H1 (cell line): ENCODE measurements at regions not wholly inside any gene's neighbourhood (a gene's known extent, or its start where the extent isn't known, plus 50 kb on each side); places are given as distances from the start of the nearest gene placed in this dataset.

Experiments used
- CTCF ChIA-PET: fragments of 300-600 bp; sonication (Branson Sonifier 250); formaldehyde crosslinking; loops from one replicate; lab custom pipeline; 2021; ENCODE audit not compliant: partially characterized antibody; lab: Charles Lee
- POLR2A ChIA-PET: fragments of 300-600 bp; sonication (Branson Sonifier 250); formaldehyde crosslinking; loops from one replicate; lab custom pipeline; 2021; ENCODE audit warnings: inconsistent platforms; ENCODE audit not compliant: partially characterized antibody; lab: Charles Lee
- DNase-seq, 2 experiments: peaks; one replicate each; pipeline versions ENCODE4 v3.0.0 to v3.0.0-alpha.2; 2010 to 2022; ENCODE audit warnings: low spot score in 2 of 2, low read depth in 1 of 2, mixed read lengths in 1 of 2
- FAIRE-seq: peaks from 2 replicates; lab custom pipeline; 2011; peaks lifted over from hg19 to GRCh38; lab: Jason Lieb, UNC
- H2AFZ ChIP-seq: 2 replicates; pipeline ENCODE4 v1.8.1; 2012; ENCODE audit warnings: low read length, inconsistent platforms
- H2AK5ac ChIP-seq: 2 replicates; pipeline ENCODE4 v1.6.1; 2013; ENCODE audit warnings: low read depth, low read length
- H2BK120ac ChIP-seq: replicated peaks from 2 replicates; pipeline ENCODE3; 2013; ENCODE audit warnings: low read depth, low read length, inconsistent platforms
- H2BK12ac ChIP-seq: 2 replicates; pipeline ENCODE4 v1.6.1; 2013; ENCODE audit warnings: low read depth, low read length
- H2BK15ac ChIP-seq: 2 replicates; pipeline ENCODE4 v1.6.1; 2013; ENCODE audit warnings: low read length
- H2BK20ac ChIP-seq: 2 replicates; pipeline ENCODE4 v1.6.1; 2013; ENCODE audit warnings: low read length
- H2BK5ac ChIP-seq: 2 replicates; pipeline ENCODE4 v1.6.1; 2013; ENCODE audit warnings: low read depth, low read length
- H3K14ac ChIP-seq: 2 replicates; pipeline ENCODE4 v1.6.1; 2013; ENCODE audit warnings: inconsistent platforms; ENCODE audit not compliant: insufficient read length
- H3K18ac ChIP-seq: 2 replicates; pipeline ENCODE4 v1.6.1; 2013; ENCODE audit warnings: low read length; ENCODE audit errors: extremely low read depth
- H3K23ac ChIP-seq: 2 replicates; pipeline ENCODE4 v1.6.1; 2013; ENCODE audit warnings: inconsistent platforms; ENCODE audit not compliant: insufficient read length
- H3K23me2 ChIP-seq: 2 replicates; pipeline ENCODE4 v1.6.1; 2013; ENCODE audit warnings: low read depth, low read length
- H3K27ac ChIP-seq: 2 replicates; pipeline ENCODE4 v1.6.1; 2011; ENCODE audit warnings: low read depth, low read length, inconsistent platforms
- H3K27me3 ChIP-seq, 4 experiments: replicated peaks in 1 of 4; 1 replicate in 1 of 4; 2 replicates in 3 of 4; pipeline versions ENCODE4 v1.6.1 to v1.8.1; 2011 to 2013; ENCODE audit warnings: low read length in 3 of 4, mild to moderate bottlenecking in 3 of 4, inconsistent platforms in 2 of 4, mixed read lengths in 2 of 4, moderate library complexity in 1 of 4; ENCODE audit not compliant: control insufficient read depth in 3 of 4, insufficient read depth in 3 of 4; ENCODE audit errors: extremely low read depth in 1 of 4
- H3K36me3 ChIP-seq, 4 experiments: 2 replicates each; pipeline versions ENCODE4 v1.6.1 to v1.8.1; 2011 to 2013; ENCODE audit warnings: mild to moderate bottlenecking in 4 of 4, low read length in 3 of 4, moderate library complexity in 2 of 4, control low read depth in 1 of 4, inconsistent platforms in 1 of 4; ENCODE audit not compliant: insufficient read depth in 4 of 4, control insufficient read depth in 2 of 4
- H3K4ac ChIP-seq: replicated peaks from 2 replicates; pipeline ENCODE3; 2013; ENCODE audit warnings: low read length, low read depth, mixed read lengths, inconsistent platforms; ENCODE audit not compliant: insufficient read length
- H3K4me1 ChIP-seq, 4 experiments: replicated peaks in 1 of 4; 1 replicate in 1 of 4; 2 replicates in 3 of 4; pipeline versions ENCODE4 v1.6.1 to v1.8.1; 2011 to 2013; ENCODE audit warnings: low read length in 3 of 4, inconsistent platforms in 2 of 4, mixed read lengths in 1 of 4; ENCODE audit not compliant: insufficient read depth in 4 of 4, control insufficient read depth in 3 of 4
- H3K4me2 ChIP-seq, 2 experiments: 2 replicates each; pipeline versions ENCODE4 v1.6.1 to v1.8.1; 2011 to 2013; ENCODE audit warnings: low read depth in 2 of 2, low read length in 2 of 2, control low read depth in 1 of 2, inconsistent platforms in 1 of 2, mild to moderate bottlenecking in 1 of 2; ENCODE audit not compliant: insufficient read depth in 1 of 2
- H3K4me3 ChIP-seq, 4 experiments: fragments of 200-600, 300-600 bp in 1 of 4; sonication (generic), shearing (Covaris generic), sonication (Bioruptor Twin) in 1 of 4; 2 replicates each; pipeline versions ENCODE4 v1.5.1 to v1.8.1; 2011 to 2016; ENCODE audit warnings: low read length in 4 of 4, low read depth in 3 of 4, control low read depth in 2 of 4, inconsistent platforms in 2 of 4, mild to moderate bottlenecking in 2 of 4, mixed read lengths in 1 of 4, moderate library complexity in 1 of 4; ENCODE audit not compliant: insufficient read depth in 2 of 4; ENCODE audit errors: extremely low read depth in 1 of 4
- H3K56ac ChIP-seq: replicated peaks from 2 replicates; pipeline ENCODE3; 2013; ENCODE audit warnings: low read depth, mild to moderate bottlenecking, mixed read lengths, low read length, inconsistent platforms; ENCODE audit not compliant: insufficient read length
- H3K79me1 ChIP-seq: 2 replicates; pipeline ENCODE4 v1.6.1; 2013; ENCODE audit warnings: low read depth, low read length, control low read depth
- H3K79me2 ChIP-seq, 2 experiments: 2 replicates each; pipeline versions ENCODE4 v1.6.1 to v1.8.1; 2012 to 2013; ENCODE audit warnings: low read length in 2 of 2, mild to moderate bottlenecking in 2 of 2, inconsistent platforms in 1 of 2; ENCODE audit not compliant: insufficient read depth in 2 of 2, control insufficient read depth in 1 of 2
- H3K9ac ChIP-seq, 4 experiments: replicated peaks in 1 of 4; 1 replicate in 1 of 4; 2 replicates in 3 of 4; pipeline versions ENCODE4 v1.6.1 to v1.8.1; 2011 to 2013; ENCODE audit warnings: low read depth in 3 of 4, low read length in 3 of 4, control low read depth in 2 of 4, mild to moderate bottlenecking in 2 of 4, moderate library complexity in 2 of 4, inconsistent platforms in 1 of 4; ENCODE audit errors: extremely low read depth in 1 of 4
- H3K9me3 ChIP-seq, 2 experiments: 2 replicates each; pipeline versions ENCODE4 v1.6.1 to v1.8.1; 2012 to 2013; ENCODE audit warnings: mild to moderate bottlenecking in 2 of 2, moderate library complexity in 2 of 2, control low read depth in 1 of 2, inconsistent platforms in 1 of 2, low read depth in 1 of 2, low read length in 1 of 2, mixed read lengths in 1 of 2; ENCODE audit not compliant: insufficient read depth in 2 of 2
- H4K20me1 ChIP-seq, 2 experiments: replicated peaks in 1 of 2; 2 replicates each; pipeline versions ENCODE3 to v1.8.1; 2011 to 2013; ENCODE audit warnings: inconsistent platforms in 2 of 2, low read length in 2 of 2, mild to moderate bottlenecking in 1 of 2; ENCODE audit not compliant: insufficient read depth in 2 of 2, control insufficient read depth in 1 of 2
- H4K5ac ChIP-seq: 2 replicates; pipeline ENCODE4 v1.6.1; 2013; ENCODE audit warnings: low read length, low read depth, mixed read lengths, inconsistent platforms; ENCODE audit not compliant: insufficient read length
- H4K8ac ChIP-seq: 2 replicates; pipeline ENCODE4 v1.8.0; 2013; ENCODE audit warnings: mild to moderate bottlenecking, moderate library complexity, low read length, inconsistent platforms; ENCODE audit not compliant: insufficient read depth; ENCODE audit errors: extremely low read depth
- H4K91ac ChIP-seq: replicated peaks from 2 replicates; pipeline ENCODE3; 2013; ENCODE audit warnings: low read length, mixed read lengths, inconsistent platforms; ENCODE audit not compliant: insufficient read length
- CBX5 ChIP-seq: fragments of 300-800, 300-1000 bp; sonication (generic); IDR thresholded peaks from 2 replicates; pipeline ENCODE4 v1.7.1; 2016; ENCODE audit warnings: antibody characterized with exemption, low read length, low read depth
- HDAC6 ChIP-seq: IDR thresholded peaks from one replicate; pipeline ENCODE4 v1.7.1; 2012; ENCODE audit warnings: low read depth, mild to moderate bottlenecking, inconsistent platforms, low read length, moderate library complexity
- JUND ChIP-seq: IDR thresholded peaks from 2 replicates; pipeline ENCODE4 v1.6.1; 2011; ENCODE audit warnings: mild to moderate bottlenecking, improper control_type of control experiment, low read length
- RFX5 ChIP-seq: IDR thresholded peaks from 2 replicates; pipeline ENCODE4 v1.6.1; 2011; ENCODE audit warnings: low read depth, low read length, improper control_type of control experiment, borderline replicate concordance
- RXRA ChIP-seq: IDR thresholded peaks from 2 replicates; pipeline ENCODE4 v1.6.1; 2011; ENCODE audit warnings: low read depth, mild to moderate bottlenecking, low read length, moderate library complexity; ENCODE audit not compliant: insufficient read depth
- SP1 ChIP-seq: IDR thresholded peaks from 2 replicates; pipeline ENCODE4 v1.6.1; 2011; ENCODE audit warnings: low read depth, low read length
- SRF ChIP-seq: IDR thresholded peaks from 2 replicates; pipeline ENCODE4 v1.6.1; 2011; ENCODE audit warnings: mild to moderate bottlenecking, low read depth, low read length, moderate library complexity
- SUZ12 ChIP-seq: fragments of 200-600 bp; sonication (generic); IDR thresholded peaks from 2 replicates; pipeline ENCODE4 v1.6.1; 2012; ENCODE audit warnings: mild to moderate bottlenecking, inconsistent platforms, low read length, moderate library complexity, mixed read lengths
- TAF1 ChIP-seq: IDR thresholded peaks from 2 replicates; pipeline ENCODE4 v1.6.1; 2011; ENCODE audit warnings: mild to moderate bottlenecking, low read depth, low read length
- TCF12 ChIP-seq: IDR thresholded peaks from 2 replicates; pipeline ENCODE4 v1.6.1; 2011; ENCODE audit warnings: low read depth, mild to moderate bottlenecking, low read length
- WGBS, 2 experiments: shearing (Covaris generic) in 1 of 2; methylation state at CpG; one replicate each; pipeline versions ENCODE4 v1.1.6 to v1.1.7; 2013 to 2015; ENCODE audit warnings: low lambda C conversion rate in 2 of 2, mixed read lengths in 2 of 2, inconsistent platforms in 1 of 2, low coverage in 1 of 2, missing lambda C conversion rate in 1 of 2; ENCODE audit not compliant: insufficient replicate concordance in 2 of 2, insufficient coverage in 1 of 2, insufficient read length in 1 of 2; ENCODE audit errors: extremely low coverage in 1 of 2, missing lambda C conversion rate in 1 of 2; 5-methylcytosine and 5-hydroxymethylcytosine counted together

GRCh38 chr13:73832825-73833224 is 301.4 kb downstream of the KLF12 start:
- TF ChIP-seq HDAC6 (no peak), SP1 (no peak), SUZ12 (no peak), JUND (no peak), TCF12 (no peak), TAF1 (no peak), SRF (no peak), CBX5 (no peak), RFX5 (no peak), RXRA (no peak)
- POLR2A ChIA-PET = no interaction called here
- no peak overlapping the region for H4K91ac ChIP-seq
- no peak overlapping the region for H3K4ac ChIP-seq
- no peaks in the 10 kb centered on the region for H3K9me3 ChIP-seq
- H3K79me2 ChIP-seq = no peaks in the 10 kb centered on the region
- H2AFZ ChIP-seq = no peak overlapping the region
- H3K4me2 ChIP-seq = no peak overlapping the region
- no peak overlapping the region for H3K23ac ChIP-seq
- DNase-seq = no peak
- H2BK12ac ChIP-seq = no peak overlapping the region
- H3K23me2 ChIP-seq = no peaks in the 10 kb centered on the region
- no peak overlapping the region for H4K5ac ChIP-seq
- no peak overlapping the region for H2AK5ac ChIP-seq
- no peak overlapping the region for H3K9ac ChIP-seq
- H3K18ac ChIP-seq = no peak overlapping the region
- H3K4me1 ChIP-seq = peaks cover 0 to 3% (median 1%) of the 10 kb centered on the region in 4 experiments; a peak in 2 of 7 replicates
- no peak overlapping the region for H2BK15ac ChIP-seq
- no peaks in the 10 kb centered on the region for H3K79me1 ChIP-seq
- no peak overlapping the region for H4K8ac ChIP-seq
- 83% methylated on average over 3 of the region's 3 CpGs; no CpG with 5 or more reads in 1 of the 2 experiments for WGBS, 2 experiments
- no peak overlapping the region for H3K4me3 ChIP-seq
- H4K20me1 ChIP-seq = no peaks in the 10 kb centered on the region
- FAIRE-seq = no peak
- no peak overlapping the region for H3K14ac ChIP-seq
- no peaks in the 10 kb centered on the region for H3K27me3 ChIP-seq
- H3K56ac ChIP-seq = no peak overlapping the region
- no peaks in the 10 kb centered on the region for H3K36me3 ChIP-seq
- no peak overlapping the region for H2BK5ac ChIP-seq
- no peak overlapping the region for H2BK20ac ChIP-seq
- H3K27ac ChIP-seq = no peak overlapping the region
- H2BK120ac ChIP-seq = no peak overlapping the region
- CTCF ChIA-PET = interaction anchor here (1.4 kb wide), 1 partner anchor 8 kb away, joined by 4 read pairs; no protein-coding TSS in a partner anchor
